Ammon's horn (tissue), 1 donor: ENCODE measurements at regions not wholly inside any gene's neighbourhood (a gene's known extent, or its start where the extent isn't known, plus 50 kb on each side); places are given as distances from the start of the nearest gene placed in this dataset.
"Not testable (repeated sequence)": the region's sequence is repeated elsewhere in the genome, so short reads cannot be mapped to it uniquely, and the experiment has no call there.

Experiments used
- DNase-seq: peaks from one replicate; pipeline ENCODE4 v3.0.0-alpha.2; 2016; ENCODE audit warnings: low spot score

DNA sequence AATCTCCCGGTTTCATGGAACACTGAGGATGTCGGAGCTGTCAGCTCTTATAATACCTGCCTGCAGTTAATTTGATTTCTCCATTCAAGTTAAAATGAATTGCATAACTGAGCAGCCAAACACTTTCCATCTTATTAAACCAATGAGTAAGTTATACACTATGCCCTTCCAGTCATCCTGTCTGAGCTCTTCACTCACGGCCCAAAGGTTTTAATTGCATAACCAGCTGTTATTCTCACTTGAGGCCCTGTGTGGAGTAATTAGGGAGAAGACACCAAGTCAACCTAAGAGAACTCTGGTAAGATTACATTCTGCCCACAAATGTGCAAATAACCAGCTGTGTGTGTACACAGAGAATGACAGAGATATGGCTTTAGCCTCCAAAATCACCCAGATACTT lies 303.5 kb downstream of the TBC1D4 start:
- no peak for DNase-seq

DNA sequence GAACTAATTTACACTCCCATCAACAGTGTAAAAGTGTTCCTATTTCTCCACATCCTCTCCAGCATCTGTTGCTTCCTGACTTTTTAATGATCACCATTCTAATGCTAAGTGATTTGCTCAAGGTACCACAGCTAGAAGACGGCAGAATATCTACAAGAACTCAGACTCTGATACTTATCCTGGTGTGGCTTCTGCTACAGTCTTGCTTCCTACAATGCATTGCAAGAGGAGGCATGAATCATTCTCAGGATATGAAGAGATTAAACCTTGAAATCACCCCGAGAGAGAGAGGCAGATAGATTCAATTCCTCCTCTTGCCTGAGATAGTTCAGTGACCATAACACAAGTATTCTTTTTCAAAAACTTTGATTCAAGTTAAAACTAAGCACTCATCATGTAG lies 306.4 kb downstream of the TBC1D4 start:
- no peak for DNase-seq

DNA sequence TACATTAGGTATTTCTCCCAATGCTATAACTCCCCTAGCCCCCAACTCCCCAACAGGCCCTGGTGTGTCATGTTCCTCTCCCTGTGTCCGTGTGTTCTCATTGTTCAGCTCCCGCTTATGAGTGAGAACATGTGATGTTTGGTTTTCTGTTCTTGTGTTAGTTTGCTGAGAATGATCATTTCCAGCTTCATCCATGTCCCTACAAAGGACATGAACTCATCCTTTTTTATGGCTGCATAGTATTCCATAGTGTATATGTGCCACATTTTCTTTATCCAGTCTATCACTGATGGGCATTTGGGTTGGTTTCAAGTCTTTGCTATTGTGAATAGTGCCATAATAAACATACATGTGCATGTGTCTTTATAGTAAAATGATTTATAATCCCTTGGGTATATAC lies 306.9 kb downstream of the TBC1D4 start:
- DNase-seq, result not testable (repeated sequence)

DNA sequence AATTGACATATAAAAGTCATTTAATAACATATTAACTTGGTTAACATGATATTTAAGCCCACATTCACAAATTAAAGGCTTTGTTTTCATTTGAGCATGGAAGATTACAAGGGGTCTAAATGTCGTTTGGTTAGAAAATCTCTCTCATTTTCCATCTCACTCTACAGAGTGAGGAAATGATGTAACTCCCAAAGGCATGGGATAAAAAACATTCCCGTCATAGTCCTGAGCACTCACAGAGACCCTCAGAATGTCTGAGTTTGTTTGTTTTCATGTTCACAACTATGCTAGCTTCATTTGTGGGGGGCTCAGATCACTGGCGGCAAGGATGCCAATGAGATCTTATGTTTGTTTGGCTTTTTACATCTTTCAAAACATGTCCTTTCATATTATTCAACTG lies 307.5 kb downstream of the TBC1D4 start:
- DNase-seq, result no peak

DNA sequence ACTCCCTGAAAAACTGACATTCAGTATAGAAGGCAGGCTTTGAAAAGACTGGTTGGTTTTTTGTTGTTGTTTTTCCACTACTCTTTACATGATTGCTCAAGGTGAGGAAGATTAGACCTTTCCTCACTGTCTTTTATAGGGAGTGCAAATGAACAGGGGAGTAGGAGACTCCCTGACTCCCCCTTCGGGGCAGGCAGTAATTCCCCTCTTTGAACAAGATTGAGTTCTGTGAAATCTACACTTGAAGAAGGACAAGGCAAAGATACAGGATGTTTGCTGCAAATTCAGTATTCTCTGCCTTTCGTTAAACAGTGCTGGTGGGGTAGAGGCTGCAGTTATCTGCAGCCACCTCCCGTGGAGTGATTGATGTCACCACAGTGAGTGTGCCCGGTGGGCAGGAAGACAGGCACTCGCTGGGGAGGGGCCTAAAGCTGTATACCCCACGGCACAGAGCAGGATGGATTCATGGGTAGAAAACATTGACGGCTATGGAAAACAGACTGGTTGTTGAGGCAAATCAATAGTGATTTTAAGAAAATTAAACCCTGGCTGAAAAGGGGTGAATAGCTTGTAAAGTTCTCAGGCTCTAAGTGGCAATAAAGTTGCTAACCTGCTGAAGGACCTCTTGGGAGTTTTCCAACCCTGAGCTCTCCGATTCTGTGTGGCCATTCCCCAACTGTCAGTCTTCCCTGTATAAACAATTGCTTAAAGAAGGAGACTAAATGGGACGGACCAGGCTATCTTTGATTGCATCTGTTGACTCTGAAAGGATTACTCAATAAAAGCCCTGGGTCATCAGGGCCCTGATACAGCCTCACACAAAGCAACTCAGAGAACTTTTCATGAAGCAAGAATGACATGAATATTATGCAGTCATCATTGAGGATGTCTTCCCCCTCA lies 308.3 kb downstream of the TBC1D4 start:
- no peak for DNase-seq

DNA sequence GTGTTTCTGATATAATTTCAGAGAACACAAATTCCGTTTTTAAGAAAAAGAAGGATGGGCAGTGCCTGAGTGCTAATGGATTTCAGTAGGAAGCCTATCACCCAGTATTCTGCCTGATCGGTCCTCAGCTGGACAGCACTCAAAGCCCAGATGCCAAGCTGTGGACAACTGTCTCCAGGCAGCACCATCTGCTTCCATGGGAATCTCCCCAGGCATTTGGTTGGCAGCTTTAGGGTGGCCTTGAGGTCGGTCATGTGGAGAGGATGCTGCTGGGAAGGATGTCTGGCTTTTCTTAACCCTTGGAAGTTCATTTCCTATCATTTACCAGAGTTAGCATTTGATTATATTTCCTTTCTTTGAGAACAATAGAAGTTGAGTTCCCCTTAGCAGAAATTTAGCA lies 311.7 kb downstream of the TBC1D4 start:
- DNase-seq, result peak; percentile 14

DNA sequence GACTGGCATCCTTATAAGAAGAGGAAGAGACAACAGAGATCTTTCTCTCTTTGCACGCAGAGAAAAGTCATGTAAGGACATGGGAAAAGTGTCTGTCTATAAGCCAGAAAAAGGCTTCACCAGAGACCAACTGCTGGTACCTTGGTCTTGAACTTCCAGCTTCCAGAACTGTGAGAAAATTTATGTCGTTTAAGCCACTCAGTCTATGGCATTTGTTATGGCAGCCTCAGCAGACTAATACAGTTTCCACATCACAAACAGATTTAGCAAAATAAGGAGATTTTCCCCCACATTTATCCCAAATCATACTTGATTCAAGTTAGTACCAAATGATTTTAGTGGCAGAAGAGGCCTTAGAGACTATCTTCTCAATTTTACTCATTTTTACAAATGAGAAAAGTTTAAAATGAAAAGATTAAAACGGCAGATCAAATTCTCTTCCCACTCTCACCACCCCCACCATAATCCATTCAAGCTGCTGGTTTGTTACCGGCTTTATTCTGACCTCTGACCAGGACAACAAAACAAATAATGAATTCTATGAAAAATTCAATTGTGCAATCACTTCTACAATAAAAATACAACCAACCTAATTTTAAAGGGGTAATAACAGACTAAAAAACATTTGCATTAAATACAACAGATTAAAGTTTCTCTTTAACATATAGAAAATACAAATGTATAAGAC lies 316.3 kb downstream of the TBC1D4 start:
- no peak for DNase-seq

DNA sequence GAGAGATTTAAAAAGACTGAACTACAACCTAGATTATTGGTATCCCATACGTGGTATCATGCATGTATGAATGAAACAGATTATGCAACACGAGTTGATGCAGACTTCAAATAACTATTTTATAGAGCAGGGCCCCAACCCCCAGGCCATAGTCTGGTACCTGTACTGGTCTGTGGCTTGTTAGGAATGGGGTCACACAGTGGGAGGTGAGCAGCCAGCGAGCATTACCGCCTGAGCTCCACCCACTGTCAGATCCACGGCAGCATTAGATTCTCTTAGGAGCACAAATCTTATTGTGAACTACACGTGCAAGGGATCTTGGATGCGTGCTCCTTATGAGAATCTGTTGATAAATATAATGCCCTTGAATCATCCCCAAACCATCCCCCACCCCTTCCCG lies 320.2 kb downstream of the TBC1D4 start:
- no peak for DNase-seq

DNA sequence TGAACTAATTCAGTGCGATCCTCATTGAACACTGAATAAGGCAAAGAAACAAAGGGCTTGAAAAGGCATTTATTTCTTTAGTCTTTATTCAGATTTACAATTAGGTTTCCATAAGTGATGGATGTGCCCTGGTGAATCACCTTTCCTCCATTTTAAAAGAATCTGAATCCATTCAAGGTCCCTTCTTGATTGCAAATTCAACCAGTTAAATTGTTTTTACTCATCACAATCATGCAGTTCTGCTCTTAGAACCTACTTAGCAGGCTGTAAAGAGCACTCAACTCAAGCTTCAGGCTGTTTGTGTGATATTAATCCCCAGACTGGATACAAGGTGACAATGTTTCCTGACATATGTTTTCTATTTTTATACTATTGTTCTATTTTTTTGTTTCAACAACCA lies 321.0 kb downstream of the TBC1D4 start:
- DNase-seq, result no peak

DNA sequence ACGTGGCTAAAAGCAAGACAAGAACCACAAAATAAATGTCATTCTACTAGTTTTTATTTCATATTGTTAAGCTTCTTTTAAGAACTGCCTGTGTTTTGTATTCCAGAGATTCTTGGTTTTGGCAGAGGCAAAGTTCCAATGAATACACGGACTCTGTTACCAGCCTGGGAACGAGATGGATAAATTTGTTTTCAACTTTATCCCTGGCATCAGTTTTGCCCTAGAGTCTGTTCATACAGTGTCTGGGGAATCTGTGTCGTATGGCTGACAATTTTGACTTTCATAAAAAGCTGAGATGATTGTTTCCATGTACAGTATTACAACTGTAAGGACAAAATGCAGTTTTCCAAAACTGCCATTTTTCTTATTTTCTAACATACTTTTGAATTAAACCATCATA lies 327.6 kb downstream of the TBC1D4 start:
- no peak for DNase-seq

DNA sequence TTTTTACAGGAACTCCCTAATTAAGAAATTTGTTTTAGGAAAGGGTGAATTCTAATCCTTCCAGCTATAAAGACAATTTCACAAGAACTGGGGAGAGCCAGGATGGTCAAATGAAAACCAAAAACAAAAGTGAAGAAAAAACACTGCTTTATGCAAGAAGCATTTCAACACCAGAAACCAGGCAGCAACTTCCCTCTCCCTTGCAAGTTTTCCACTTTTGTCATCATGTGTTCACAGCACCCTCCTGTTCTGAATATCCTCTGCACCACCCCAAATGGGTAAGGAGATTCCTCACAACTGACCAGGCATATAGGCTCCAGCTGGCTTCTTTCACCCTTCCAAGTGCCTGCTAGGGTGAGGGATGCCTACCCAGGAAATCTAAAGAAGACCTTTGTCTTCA lies 328.1 kb downstream of the TBC1D4 start:
- DNase-seq, result no peak

DNA sequence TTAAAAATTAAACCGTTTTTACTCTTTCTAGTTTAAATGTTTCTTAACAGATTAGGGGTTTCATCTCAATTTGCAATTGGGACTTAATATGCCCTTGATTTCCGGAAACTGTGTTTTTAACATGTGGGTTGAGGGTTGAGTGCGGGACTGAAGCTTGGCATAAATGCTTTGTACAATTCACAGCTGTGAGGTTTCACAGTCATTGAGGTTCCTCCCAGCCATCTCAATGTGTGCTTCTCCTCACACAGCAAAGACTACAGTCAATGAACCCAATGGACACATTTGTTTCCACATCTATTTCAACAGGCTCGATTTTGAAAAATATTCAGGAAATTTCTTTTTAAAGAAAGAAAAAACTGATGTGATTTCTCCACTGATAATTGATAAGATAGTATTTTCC lies 328.6 kb downstream of the TBC1D4 start:
- no peak for DNase-seq

DNA sequence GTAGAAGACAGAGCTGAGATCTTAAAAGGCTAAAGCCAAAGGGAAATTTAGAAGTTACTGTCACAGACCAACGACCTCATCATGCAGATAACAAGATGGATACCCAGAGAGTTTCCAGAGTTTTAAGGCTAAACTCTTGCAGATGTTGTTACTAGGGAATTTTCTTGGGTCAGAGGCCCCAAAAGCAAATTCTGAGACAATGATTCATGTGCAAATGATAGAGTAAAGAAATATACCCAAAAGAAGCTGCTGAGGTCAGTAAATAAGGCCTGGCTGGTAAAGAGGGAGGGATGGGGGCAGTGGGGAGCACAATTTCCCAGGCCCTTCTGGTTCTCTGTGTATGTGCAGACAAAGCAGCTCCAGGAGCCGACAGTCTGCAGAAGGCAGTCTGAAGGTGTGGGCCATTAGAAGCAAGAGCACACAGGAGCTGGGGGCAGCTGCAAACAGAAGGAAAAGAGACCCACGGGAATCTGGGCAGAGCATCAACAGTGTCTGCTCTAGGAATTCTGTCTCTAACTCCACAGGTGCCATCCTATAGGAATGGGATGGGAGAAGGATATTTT lies 330.8 kb downstream of the TBC1D4 start:
- no peak for DNase-seq

DNA sequence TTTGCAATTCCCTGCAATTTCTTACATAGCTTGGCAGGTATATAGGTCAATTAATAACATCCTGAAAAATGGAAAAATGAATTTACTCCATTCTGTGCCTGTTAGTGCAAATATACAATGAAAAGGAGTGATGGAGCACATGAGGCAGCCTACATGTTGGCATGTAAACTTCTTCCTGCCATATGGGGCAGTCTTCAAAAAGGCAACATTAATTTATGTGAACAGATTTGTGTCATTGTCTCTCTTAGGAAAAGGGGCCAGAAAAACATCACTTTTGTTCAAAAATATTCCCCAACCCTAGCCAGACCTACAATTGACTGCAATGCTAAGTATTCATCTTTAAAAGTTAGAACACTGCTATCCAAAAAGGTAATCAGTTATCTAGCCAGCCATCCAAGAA lies 332.2 kb downstream of the TBC1D4 start:
- DNase-seq, result no peak

DNA sequence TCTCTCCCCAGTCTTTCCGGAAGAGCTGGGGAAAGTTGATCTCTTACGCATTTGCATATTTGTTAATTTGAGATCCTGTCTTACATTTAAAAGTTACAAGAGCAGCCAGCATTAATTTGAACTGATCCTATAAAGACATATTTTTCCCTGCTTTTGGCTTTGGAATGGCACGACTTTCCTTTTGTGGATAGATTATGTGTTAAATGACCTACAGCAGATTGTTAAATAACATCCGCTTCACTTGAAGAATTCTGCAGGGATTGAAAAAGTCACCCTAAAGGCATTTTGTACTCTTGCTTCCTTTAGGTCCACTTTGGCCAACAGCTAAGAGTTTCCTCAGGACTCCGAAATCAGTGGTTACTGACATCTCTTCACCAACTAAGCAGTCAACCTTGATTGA lies 334.0 kb downstream of the TBC1D4 start:
- no peak for DNase-seq

DNA sequence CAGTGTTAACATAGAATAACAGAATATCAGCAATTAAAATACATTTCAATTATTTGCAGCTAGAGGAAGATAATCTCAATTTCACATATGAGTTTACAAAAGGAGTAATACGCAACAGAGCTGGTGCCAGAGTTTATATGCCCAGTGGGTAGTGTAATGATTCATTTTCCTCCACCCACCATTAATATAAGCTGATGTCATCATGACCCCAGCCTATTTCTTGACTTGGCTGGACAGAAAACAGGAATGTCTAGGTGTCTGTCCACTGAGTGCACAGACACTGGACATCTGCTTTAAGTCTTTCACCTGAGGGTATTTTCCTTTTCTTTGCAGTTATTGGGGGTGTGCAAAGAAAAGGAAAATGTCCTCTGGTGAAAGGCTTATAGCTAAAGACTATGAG lies 335.5 kb downstream of the TBC1D4 start:
- DNase-seq, result no peak

DNA sequence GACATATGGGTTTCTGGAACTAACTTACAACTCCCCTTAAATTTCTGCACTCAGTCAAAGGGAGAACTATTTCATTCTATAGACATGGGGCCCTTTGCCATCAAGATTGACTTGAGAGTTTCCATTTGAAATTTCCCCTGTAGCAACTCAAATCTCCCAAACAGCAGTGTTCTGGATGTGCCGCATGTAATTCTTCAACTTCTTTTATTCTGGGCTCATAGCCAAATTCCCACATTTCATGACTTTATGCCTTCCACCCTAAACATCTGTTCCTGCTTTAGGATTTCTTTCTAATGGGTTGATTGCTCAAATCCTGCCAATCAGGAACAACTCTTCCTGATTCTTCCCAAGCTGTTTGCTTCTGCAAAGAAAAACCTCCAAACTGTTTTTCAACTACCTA lies 336.0 kb downstream of the TBC1D4 start:
- no peak for DNase-seq

DNA sequence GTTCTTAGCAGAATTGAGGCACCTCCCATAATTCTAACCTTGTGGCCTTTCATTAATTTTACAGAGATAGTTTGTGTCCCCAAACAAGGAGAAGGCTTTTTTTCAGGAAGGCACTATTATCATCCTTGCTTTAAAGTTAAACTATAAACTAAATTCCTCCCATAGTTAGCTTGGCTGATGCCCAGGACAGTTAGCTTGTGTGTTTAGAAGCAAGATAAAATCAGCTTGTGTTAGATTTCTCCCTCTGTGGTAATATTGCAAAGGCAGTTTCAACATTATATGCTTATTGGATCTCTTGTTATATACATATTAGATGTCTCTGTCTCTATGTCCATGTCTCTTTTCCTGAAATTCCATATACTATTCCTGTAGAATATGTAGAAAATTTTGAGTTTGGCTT lies 342.7 kb downstream of the TBC1D4 start:
- DNase-seq, result no peak

DNA sequence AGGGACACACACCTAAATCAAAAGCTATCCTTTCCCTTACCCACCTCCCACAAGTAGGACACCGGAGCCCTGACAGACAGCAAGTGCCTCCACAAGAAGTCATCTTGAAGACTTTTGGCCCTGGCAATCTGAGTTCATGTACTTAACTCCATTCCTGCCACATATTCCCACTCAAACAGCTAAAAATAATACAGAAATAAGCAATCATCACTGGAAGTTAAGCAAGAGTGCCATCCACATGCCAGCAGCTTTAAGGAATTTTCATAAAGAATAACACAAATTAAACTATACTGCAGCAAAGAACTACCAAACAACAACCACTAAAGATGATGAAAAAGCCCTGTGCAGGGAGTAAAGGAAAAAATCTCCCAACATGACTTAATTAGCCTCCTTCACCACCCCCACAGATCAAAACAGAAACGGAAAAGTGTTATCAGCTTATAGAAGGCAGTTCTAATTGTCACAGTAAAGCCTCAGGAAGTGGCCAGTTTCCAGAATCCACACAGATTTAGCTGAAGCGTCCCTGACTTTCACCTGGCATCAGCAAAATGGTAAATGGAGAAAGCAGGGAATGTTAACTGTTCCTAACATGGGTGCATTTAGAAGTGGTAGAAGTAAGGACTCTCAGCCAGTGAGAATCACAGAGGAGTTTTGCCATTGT lies 343.9 kb downstream of the TBC1D4 start:
- no peak for DNase-seq

DNA sequence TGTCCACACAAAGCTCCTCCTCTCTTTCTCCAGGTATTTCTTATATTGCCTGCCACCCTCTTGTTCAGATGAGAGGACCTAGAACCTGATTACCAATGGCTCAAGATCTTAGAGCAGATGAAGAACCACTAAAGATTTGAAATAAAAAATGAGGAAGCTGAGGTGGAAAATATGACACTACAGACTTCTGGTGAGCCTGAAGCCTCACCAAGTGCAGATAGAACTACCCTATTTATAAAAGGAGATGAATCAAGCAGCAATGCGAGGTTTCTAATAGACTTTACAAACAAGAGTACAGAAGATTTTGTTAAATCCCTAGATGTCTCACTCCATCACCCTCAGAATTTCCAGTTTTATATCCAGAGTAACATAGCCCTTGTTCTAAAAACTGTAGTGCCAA lies 345.8 kb downstream of the TBC1D4 start:
- no peak for DNase-seq

DNA sequence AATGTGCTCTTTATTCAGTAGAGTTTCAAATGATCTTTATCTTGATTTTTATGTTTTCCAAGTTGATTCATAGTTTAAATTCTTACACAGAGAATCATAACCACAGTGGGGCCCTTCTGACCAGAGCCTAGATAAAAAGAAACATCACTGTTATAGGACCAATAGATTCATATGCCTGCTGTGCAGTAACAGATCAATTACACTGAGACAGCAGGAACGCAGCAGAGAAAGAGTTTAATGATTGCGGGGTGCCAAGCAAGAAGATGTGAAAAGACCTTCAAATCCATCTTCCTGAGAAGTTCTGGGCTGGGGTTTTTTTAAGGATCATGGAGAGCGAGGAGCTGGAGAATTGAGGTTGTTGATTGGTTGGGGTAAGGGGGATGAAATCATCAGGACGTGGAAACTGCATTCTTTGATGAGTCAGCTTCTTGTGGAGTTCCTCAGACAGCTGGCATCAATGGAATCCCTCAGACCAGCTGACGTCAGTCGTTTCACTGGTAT lies 346.6 kb downstream of the TBC1D4 start:
- no peak for DNase-seq
